Lower leg skin (tissue), 3 donors: ENCODE measurements at regions not wholly inside any gene's neighbourhood (a gene's known extent, or its start where the extent isn't known, plus 50 kb on each side); places are given as distances from the start of the nearest gene placed in this dataset.

Experiments
- POLR2A ChIP-seq, 2 donors: fragments of 450-650 bp; IDR thresholded peaks; one replicate each; pipeline ENCODE4 v1.6.1; 2016 to 2017; ENCODE audit warnings: antibody characterized with exemption in 2 of 2, mild to moderate bottlenecking in 1 of 2, moderate library complexity in 1 of 2
- TF ChIP-seq, protein P1 (sequence below), 3 donors: fragments of 450-650 bp; IDR thresholded peaks; one replicate each; pipeline ENCODE4 v1.5.1; 2016; ENCODE audit warnings: antibody characterized with exemption in 3 of 3, mild to moderate bottlenecking in 3 of 3, moderate library complexity in 2 of 3

GRCh38 chr2:238615187-238615586 lies 188.5 kb downstream of the ASB1 start:
- TF ChIP-seq, protein P1, sequence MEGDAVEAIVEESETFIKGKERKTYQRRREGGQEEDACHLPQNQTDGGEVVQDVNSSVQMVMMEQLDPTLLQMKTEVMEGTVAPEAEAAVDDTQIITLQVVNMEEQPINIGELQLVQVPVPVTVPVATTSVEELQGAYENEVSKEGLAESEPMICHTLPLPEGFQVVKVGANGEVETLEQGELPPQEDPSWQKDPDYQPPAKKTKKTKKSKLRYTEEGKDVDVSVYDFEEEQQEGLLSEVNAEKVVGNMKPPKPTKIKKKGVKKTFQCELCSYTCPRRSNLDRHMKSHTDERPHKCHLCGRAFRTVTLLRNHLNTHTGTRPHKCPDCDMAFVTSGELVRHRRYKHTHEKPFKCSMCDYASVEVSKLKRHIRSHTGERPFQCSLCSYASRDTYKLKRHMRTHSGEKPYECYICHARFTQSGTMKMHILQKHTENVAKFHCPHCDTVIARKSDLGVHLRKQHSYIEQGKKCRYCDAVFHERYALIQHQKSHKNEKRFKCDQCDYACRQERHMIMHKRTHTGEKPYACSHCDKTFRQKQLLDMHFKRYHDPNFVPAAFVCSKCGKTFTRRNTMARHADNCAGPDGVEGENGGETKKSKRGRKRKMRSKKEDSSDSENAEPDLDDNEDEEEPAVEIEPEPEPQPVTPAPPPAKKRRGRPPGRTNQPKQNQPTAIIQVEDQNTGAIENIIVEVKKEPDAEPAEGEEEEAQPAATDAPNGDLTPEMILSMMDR (IDR thresholded peaks at IDR 0.05): no peak
- TF ChIP-seq POLR2A (IDR thresholded peaks at IDR 0.05): no peak
